K562 (cell line): ENCODE measurements at regions not wholly inside any gene's neighbourhood (a gene's known extent, or its start where the extent isn't known, plus 50 kb on each side); places are given as distances from the start of the nearest gene placed in this dataset.

Experiments
- AFF1 ChIP-seq, 2 experiments: fragments of 450-650 bp; IDR thresholded peaks; 2 replicates each; pipeline ENCODE4 v1.6.1; 2018; ENCODE audit warnings: mild to moderate bottlenecking in 2 of 2, low read depth in 1 of 2; ENCODE audit not compliant: partially characterized antibody in 2 of 2
- ARID3B ChIP-seq: fragments of 250-450 bp; sonication (Bioruptor Pico); IDR thresholded peaks from 2 replicates; pipeline ENCODE4 v1.4.0; 2020; ENCODE audit warnings: borderline replicate concordance
- DACH1 ChIP-seq: fragments of 450-650 bp; IDR thresholded peaks from 2 replicates; pipeline ENCODE4 v1.6.1; 2018; ENCODE audit not compliant: partially characterized antibody
- FOXK1 ChIP-seq: sonication (generic); formaldehyde crosslinking; IDR thresholded peaks from 2 replicates; pipeline ENCODE4 v1.8.0; 2022; ENCODE audit warnings: missing genetic modification reagents, mild to moderate bottlenecking, borderline replicate concordance
- IRF1 ChIP-seq: sonication (generic); formaldehyde crosslinking; IDR thresholded peaks from 2 replicates; pipeline ENCODE4 v1.8.0; 2022; ENCODE audit warnings: missing genetic modification reagents, mild to moderate bottlenecking, borderline replicate concordance
- SMARCA4 ChIP-seq: fragments of 450-650 bp; IDR thresholded peaks from 2 replicates; pipeline ENCODE4 v1.6.1; 2016
- SOX6 ChIP-seq: fragments of 450-650 bp; IDR thresholded peaks from 2 replicates; pipeline ENCODE4 v1.6.1; 2014; ENCODE audit warnings: mild to moderate bottlenecking
- TRIM25 ChIP-seq: fragments of 450-650 bp; IDR thresholded peaks from 2 replicates; pipeline ENCODE4 v1.7.0; 2016; ENCODE audit warnings: borderline replicate concordance
- ZNF197 ChIP-seq: fragments of 200-800 bp; sonication (Bioruptor generic); IDR thresholded peaks from 2 replicates; pipeline ENCODE4 v1.6.1; 2016; ENCODE audit warnings: low read depth, missing genetic modification characterization, missing compliant biosample characterization
- ZNF407 ChIP-seq: fragments of 450-650 bp; IDR thresholded peaks from 2 replicates; pipeline ENCODE4 v1.6.1; 2016; ENCODE audit warnings: low read depth

- no peak for TF ChIP-seq TRIM25
- no peak for TF ChIP-seq IRF1 (CRISPR knock-in tag)
- TF ChIP-seq SOX6, result no peak
- TF ChIP-seq AFF1 (IDR thresholded peaks at IDR 0.05; ENCODE audit: low read depth in 1 of 2, partially characterized antibody in 2 of 2), result no peak
- no peak for TF ChIP-seq ZNF197
- no peak for TF ChIP-seq FOXK1
- TF ChIP-seq ARID3B (CRISPR knock-in tag), result no peak
- no peak for TF ChIP-seq DACH1
- no peak for TF ChIP-seq SMARCA4
- no peak for TF ChIP-seq ZNF407
Measured at GRCh38 chr2:6741229-6741628, 124.5 kb downstream of the CMPK2 start (continued).
